HL-60 (cell line): ENCODE measurements at regions not wholly inside any gene's neighbourhood (a gene's known extent, or its start where the extent isn't known, plus 50 kb on each side); places are given as distances from the start of the nearest gene placed in this dataset.

Experiments used
- DNase-seq, 2 experiments: peaks; one replicate each; pipeline ENCODE4 v3.0.0-alpha.2; 2010 to 2020; ENCODE audit warnings: low read depth in 1 of 2, low spot score in 1 of 2
- H3K27ac ChIP-seq: fragments of 250-450 bp; sonication (Bioruptor Pico); replicated peaks from 2 replicates; pipeline ENCODE4 v1.5.1; 2020; ENCODE audit warnings: mild to moderate bottlenecking, moderate library complexity
- H3K27me3 ChIP-seq: fragments of 250-450 bp; sonication (Bioruptor Pico); 2 replicates; pipeline ENCODE4 v1.5.1; 2021; ENCODE audit warnings: mild to moderate bottlenecking, moderate library complexity; ENCODE audit not compliant: insufficient read depth, poor library complexity, severe bottlenecking
- H3K4me3 ChIP-seq: replicated peaks from 2 replicates; pipeline ENCODE4 v1.5.1; 2011; ENCODE audit warnings: mild to moderate bottlenecking, control low read depth, low read length; ENCODE audit not compliant: insufficient read depth
- GABPA ChIP-seq: IDR thresholded peaks from 2 replicates; pipeline ENCODE4 v1.6.1; 2012; ENCODE audit warnings: low read depth
- POLR2AphosphoS5 ChIP-seq: IDR thresholded peaks from 2 replicates; pipeline ENCODE4 v1.6.1; 2012; ENCODE audit warnings: low read depth
- SPI1 ChIP-seq: IDR thresholded peaks from 2 replicates; pipeline ENCODE4 v1.6.1; 2012; ENCODE audit warnings: low read depth, mild to moderate bottlenecking, borderline replicate concordance
- TF ChIP-seq, protein P1 (sequence below): IDR thresholded peaks from 2 replicates; pipeline ENCODE4 v1.6.1; 2012; ENCODE audit warnings: low read depth; ENCODE audit not compliant: insufficient replicate concordance
- TF ChIP-seq, protein P2 (sequence below): IDR thresholded peaks from one replicate; pipeline ENCODE4 v1.5.1; 2011; ENCODE audit warnings: low read length, control low read depth, inconsistent platforms; ENCODE audit not compliant: insufficient read depth

DNA sequence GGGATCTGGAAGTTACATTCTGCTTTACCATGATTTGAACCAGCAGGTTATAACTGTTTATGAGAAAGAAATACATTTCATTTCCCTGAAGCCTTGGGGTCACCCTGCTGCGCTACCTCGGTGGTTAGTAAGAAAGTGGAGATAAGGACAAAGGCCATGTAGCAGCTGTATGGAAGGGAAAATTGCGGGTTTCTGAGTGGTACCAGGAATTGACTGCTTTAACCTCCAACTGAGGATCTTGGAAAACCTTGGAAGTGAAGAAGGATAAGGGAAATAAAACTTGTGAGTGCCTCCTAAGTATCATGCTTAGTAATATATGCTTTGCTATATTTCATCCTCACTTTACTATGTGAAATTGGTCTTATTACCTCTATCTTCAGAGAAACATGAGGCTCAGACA is 76.1 kb upstream of the GAP43 start:
- Histone ChIP-seq H3K27ac (no peak overlapping the region), H3K4me3 (no peak overlapping the region), H3K27me3 (no peaks in the 10 kb centered on the region)
- TF ChIP-seq, protein P1, sequence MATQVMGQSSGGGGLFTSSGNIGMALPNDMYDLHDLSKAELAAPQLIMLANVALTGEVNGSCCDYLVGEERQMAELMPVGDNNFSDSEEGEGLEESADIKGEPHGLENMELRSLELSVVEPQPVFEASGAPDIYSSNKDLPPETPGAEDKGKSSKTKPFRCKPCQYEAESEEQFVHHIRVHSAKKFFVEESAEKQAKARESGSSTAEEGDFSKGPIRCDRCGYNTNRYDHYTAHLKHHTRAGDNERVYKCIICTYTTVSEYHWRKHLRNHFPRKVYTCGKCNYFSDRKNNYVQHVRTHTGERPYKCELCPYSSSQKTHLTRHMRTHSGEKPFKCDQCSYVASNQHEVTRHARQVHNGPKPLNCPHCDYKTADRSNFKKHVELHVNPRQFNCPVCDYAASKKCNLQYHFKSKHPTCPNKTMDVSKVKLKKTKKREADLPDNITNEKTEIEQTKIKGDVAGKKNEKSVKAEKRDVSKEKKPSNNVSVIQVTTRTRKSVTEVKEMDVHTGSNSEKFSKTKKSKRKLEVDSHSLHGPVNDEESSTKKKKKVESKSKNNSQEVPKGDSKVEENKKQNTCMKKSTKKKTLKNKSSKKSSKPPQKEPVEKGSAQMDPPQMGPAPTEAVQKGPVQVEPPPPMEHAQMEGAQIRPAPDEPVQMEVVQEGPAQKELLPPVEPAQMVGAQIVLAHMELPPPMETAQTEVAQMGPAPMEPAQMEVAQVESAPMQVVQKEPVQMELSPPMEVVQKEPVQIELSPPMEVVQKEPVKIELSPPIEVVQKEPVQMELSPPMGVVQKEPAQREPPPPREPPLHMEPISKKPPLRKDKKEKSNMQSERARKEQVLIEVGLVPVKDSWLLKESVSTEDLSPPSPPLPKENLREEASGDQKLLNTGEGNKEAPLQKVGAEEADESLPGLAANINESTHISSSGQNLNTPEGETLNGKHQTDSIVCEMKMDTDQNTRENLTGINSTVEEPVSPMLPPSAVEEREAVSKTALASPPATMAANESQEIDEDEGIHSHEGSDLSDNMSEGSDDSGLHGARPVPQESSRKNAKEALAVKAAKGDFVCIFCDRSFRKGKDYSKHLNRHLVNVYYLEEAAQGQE: no peak
- TF ChIP-seq SPI1: no peak
- TF ChIP-seq, protein P2, sequence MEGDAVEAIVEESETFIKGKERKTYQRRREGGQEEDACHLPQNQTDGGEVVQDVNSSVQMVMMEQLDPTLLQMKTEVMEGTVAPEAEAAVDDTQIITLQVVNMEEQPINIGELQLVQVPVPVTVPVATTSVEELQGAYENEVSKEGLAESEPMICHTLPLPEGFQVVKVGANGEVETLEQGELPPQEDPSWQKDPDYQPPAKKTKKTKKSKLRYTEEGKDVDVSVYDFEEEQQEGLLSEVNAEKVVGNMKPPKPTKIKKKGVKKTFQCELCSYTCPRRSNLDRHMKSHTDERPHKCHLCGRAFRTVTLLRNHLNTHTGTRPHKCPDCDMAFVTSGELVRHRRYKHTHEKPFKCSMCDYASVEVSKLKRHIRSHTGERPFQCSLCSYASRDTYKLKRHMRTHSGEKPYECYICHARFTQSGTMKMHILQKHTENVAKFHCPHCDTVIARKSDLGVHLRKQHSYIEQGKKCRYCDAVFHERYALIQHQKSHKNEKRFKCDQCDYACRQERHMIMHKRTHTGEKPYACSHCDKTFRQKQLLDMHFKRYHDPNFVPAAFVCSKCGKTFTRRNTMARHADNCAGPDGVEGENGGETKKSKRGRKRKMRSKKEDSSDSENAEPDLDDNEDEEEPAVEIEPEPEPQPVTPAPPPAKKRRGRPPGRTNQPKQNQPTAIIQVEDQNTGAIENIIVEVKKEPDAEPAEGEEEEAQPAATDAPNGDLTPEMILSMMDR: no peak
- no peak for TF ChIP-seq GABPA
- no peak for TF ChIP-seq POLR2AphosphoS5
- no peak for DNase-seq

GRCh38 chr3:115548611-115549010 is 74.7 kb upstream of the GAP43 start:
- Histone ChIP-seq H3K27ac (no peak overlapping the region), H3K4me3 (no peak overlapping the region), H3K27me3 (no peaks in the 10 kb centered on the region)
- TF ChIP-seq GABPA (no peak), POLR2AphosphoS5 (no peak), SPI1 (no peak)
- TF ChIP-seq, protein P1: no peak
- TF ChIP-seq, protein P2: no peak
- no peak for DNase-seq

GRCh38 chr3:115549071-115549470 is 74.2 kb upstream of the GAP43 start:
- Histone ChIP-seq H3K27ac (no peak overlapping the region), H3K4me3 (no peak overlapping the region), H3K27me3 (no peaks in the 10 kb centered on the region)
- no peak for TF ChIP-seq SPI1
- TF ChIP-seq, protein P2: no peak
- TF ChIP-seq POLR2AphosphoS5: no peak
- no peak for TF ChIP-seq GABPA
- TF ChIP-seq, protein P1: no peak
- no peak for DNase-seq
